ENCODE measurements at regions not wholly inside any gene's neighbourhood (a gene's known extent, or its start where the extent isn't known, plus 50 kb on each side); places are given as distances from the start of the nearest gene placed in this dataset.

GRCh38 chr1:188652678-188653077 lies 1823.9 kb downstream of the PLA2G4A start:
- TF ChIP-seq RAD21 (IDR thresholded peaks at IDR 0.05; ENCODE audit: low read depth) (no peak), EP300 (IDR thresholded peaks at IDR 0.05; ENCODE audit: borderline replicate concordance) (no peak), YY1 (IDR thresholded peaks at IDR 0.05; ENCODE audit: low read depth) (no peak), NFIC (IDR thresholded peaks at IDR 0.05) (no peak), TAF1 (IDR thresholded peaks at IDR 0.05; ENCODE audit: low read depth) (no peak)

DNA sequence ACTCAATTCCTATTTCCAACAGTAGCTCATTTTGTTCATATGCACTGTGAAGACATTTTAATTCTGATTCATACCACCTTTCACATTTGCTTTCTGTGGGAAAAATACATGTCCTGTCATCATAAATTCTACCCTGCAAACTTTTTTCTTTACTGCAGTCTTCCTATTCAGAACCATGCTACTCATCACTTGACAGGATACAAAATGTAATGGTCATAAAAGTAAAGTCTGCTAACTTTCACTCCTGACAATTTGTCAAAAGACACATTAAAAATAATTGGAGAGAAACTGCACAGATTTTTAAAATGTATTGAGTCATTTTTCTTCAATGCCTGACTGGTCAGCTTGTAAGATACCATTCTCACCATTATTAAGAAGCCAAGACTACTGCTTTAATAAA lies 1817.1 kb downstream of the BRINP3 start:
- TF ChIP-seq RAD21 (IDR thresholded peaks at IDR 0.05; ENCODE audit: low read depth): no peak

- TF ChIP-seq EGR1 (IDR thresholded peaks at IDR 0.05) (no peak), TEAD4 (IDR thresholded peaks at IDR 0.05) (no peak), CREB1 (IDR thresholded peaks at IDR 0.05; ENCODE audit: low read depth) (no peak), TAF1 (IDR thresholded peaks at IDR 0.05; ENCODE audit: low read depth) (no peak), ZBTB7A (IDR thresholded peaks at IDR 0.05; ENCODE audit: low read depth) (no peak), TCF12 (IDR thresholded peaks at IDR 0.05; ENCODE audit: low read depth) (no peak), EP300 (IDR thresholded peaks at IDR 0.05; ENCODE audit: borderline replicate concordance) (no peak), CEBPB (IDR thresholded peaks at IDR 0.05) (no peak), NFIC (IDR thresholded peaks at IDR 0.05) (no peak), FOXM1 (IDR thresholded peaks at IDR 0.05; ENCODE audit: borderline replicate concordance, low read depth) (no peak), YY1 (IDR thresholded peaks at IDR 0.05; ENCODE audit: low read depth) (no peak), RAD21 (IDR thresholded peaks at IDR 0.05; ENCODE audit: low read depth) (no peak)
- TF ChIP-seq, protein P1, sequence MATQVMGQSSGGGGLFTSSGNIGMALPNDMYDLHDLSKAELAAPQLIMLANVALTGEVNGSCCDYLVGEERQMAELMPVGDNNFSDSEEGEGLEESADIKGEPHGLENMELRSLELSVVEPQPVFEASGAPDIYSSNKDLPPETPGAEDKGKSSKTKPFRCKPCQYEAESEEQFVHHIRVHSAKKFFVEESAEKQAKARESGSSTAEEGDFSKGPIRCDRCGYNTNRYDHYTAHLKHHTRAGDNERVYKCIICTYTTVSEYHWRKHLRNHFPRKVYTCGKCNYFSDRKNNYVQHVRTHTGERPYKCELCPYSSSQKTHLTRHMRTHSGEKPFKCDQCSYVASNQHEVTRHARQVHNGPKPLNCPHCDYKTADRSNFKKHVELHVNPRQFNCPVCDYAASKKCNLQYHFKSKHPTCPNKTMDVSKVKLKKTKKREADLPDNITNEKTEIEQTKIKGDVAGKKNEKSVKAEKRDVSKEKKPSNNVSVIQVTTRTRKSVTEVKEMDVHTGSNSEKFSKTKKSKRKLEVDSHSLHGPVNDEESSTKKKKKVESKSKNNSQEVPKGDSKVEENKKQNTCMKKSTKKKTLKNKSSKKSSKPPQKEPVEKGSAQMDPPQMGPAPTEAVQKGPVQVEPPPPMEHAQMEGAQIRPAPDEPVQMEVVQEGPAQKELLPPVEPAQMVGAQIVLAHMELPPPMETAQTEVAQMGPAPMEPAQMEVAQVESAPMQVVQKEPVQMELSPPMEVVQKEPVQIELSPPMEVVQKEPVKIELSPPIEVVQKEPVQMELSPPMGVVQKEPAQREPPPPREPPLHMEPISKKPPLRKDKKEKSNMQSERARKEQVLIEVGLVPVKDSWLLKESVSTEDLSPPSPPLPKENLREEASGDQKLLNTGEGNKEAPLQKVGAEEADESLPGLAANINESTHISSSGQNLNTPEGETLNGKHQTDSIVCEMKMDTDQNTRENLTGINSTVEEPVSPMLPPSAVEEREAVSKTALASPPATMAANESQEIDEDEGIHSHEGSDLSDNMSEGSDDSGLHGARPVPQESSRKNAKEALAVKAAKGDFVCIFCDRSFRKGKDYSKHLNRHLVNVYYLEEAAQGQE (IDR thresholded peaks at IDR 0.05; ENCODE audit: low read depth): no peak
- TF ChIP-seq, protein P2, sequence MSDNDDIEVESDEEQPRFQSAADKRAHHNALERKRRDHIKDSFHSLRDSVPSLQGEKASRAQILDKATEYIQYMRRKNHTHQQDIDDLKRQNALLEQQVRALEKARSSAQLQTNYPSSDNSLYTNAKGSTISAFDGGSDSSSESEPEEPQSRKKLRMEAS (IDR thresholded peaks at IDR 0.05): no peak
- TF ChIP-seq, protein P3, sequence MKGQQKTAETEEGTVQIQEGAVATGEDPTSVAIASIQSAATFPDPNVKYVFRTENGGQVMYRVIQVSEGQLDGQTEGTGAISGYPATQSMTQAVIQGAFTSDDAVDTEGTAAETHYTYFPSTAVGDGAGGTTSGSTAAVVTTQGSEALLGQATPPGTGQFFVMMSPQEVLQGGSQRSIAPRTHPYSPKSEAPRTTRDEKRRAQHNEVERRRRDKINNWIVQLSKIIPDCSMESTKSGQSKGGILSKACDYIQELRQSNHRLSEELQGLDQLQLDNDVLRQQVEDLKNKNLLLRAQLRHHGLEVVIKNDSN (IDR thresholded peaks at IDR 0.05): no peak
Observed at GRCh38 chr1:188665477-188665876, 1812.2 kb downstream of the BRINP3 start.

GRCh38 chr1:188668083-188668482 lies 1809.6 kb downstream of the BRINP3 start:
- TF ChIP-seq TEAD4 (IDR thresholded peaks at IDR 0.05) (no peak), ZBTB7A (IDR thresholded peaks at IDR 0.05; ENCODE audit: low read depth) (no peak), YY1 (IDR thresholded peaks at IDR 0.05; ENCODE audit: low read depth) (no peak), TAF1 (IDR thresholded peaks at IDR 0.05; ENCODE audit: low read depth) (no peak), NFIC (IDR thresholded peaks at IDR 0.05) (no peak), CREB1 (IDR thresholded peaks at IDR 0.05; ENCODE audit: low read depth) (no peak), CEBPB (IDR thresholded peaks at IDR 0.05) (no peak), EGR1 (IDR thresholded peaks at IDR 0.05) (no peak), EP300 (IDR thresholded peaks at IDR 0.05; ENCODE audit: borderline replicate concordance) (no peak), TCF12 (IDR thresholded peaks at IDR 0.05; ENCODE audit: low read depth) (no peak), RAD21 (IDR thresholded peaks at IDR 0.05; ENCODE audit: low read depth) (no peak), FOXM1 (IDR thresholded peaks at IDR 0.05; ENCODE audit: borderline replicate concordance, low read depth) (no peak)
- TF ChIP-seq, protein P1 (IDR thresholded peaks at IDR 0.05; ENCODE audit: low read depth): no peak
- TF ChIP-seq, protein P3 (IDR thresholded peaks at IDR 0.05): no peak
- TF ChIP-seq, protein P2 (IDR thresholded peaks at IDR 0.05): no peak

DNA sequence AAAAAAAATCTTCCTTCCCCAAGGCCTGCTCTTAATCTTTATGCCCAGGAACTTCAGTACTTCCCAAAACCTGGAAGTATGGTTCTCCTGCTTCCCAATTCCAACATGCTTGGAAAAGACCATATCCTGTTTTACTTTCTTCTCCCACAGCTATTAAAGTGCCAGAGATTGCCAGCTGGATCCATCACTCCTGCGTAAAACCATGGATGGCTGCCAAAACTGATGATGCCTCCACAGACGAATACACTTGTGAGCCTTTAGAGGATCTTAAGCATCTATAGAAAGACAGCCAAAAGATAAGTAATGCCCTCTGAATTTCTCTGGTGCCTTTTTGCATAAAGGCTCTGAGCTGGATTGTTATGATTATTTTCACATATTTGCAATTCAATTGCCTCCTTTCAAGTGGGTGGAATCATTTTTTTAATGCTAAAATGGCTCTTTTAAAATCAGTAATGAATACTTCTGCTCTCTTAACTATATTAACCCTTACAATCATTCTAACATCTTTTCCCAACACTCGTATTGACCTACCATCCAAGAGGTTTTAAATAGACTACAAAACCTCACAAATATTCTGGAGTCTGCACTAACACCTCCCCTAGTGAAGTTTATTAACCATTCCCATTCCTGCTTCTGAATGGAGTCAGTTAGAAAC lies 1807.8 kb downstream of the BRINP3 start:
- TF ChIP-seq, protein P3 (IDR thresholded peaks at IDR 0.05): no peak
- TF ChIP-seq EP300 (IDR thresholded peaks at IDR 0.05; ENCODE audit: borderline replicate concordance): no peak
- TF ChIP-seq, protein P2 (IDR thresholded peaks at IDR 0.05): no peak
- no peak for TF ChIP-seq TEAD4 (IDR thresholded peaks at IDR 0.05)
- no peak for TF ChIP-seq RAD21 (IDR thresholded peaks at IDR 0.05; ENCODE audit: low read depth)
- no peak for TF ChIP-seq EGR1 (IDR thresholded peaks at IDR 0.05)
- no peak for TF ChIP-seq CREB1 (IDR thresholded peaks at IDR 0.05; ENCODE audit: low read depth)
- no peak for TF ChIP-seq TCF12 (IDR thresholded peaks at IDR 0.05; ENCODE audit: low read depth)
- TF ChIP-seq TAF1 (IDR thresholded peaks at IDR 0.05; ENCODE audit: low read depth): no peak
